ENCODE measurements at regions not wholly inside any gene's neighbourhood (a gene's known extent, or its start where the extent isn't known, plus 50 kb on each side); places are given as distances from the start of the nearest gene placed in this dataset.
"Not testable (repeated sequence)": the region's sequence is repeated elsewhere in the genome, so short reads cannot be mapped to it uniquely, and the experiment has no call there.

DNA sequence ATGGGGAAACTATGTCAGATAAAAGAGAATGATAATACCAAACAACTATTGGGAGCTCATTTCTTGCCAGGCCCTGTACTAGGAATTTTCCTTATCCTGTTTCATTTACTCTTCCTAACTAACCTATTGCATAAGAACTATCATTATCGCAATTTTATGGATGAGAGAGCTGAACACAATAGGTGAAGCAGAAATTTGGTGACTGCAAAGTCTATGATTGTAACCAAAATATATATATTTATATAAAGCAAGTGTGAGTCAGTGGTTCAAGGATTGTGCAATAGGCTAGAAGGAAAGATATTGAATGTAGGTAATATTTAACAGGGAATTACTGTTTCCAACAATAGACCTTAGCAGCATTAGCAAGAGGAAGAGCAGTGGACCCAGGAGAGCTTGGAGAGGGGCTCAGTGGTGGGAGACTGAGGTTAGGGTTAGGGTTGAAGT is 181.1 kb upstream of the TENT5A start:
- H3K9me3 ChIP-seq (ENCODE audit: low read length): no peaks in the 10 kb centered on the region
- no peak overlapping the region for H2AFZ ChIP-seq (ENCODE audit: low read depth, low read length)
- H3K36me3 ChIP-seq (ENCODE audit: insufficient read depth, low read length): no peaks in the 10 kb centered on the region

DNA sequence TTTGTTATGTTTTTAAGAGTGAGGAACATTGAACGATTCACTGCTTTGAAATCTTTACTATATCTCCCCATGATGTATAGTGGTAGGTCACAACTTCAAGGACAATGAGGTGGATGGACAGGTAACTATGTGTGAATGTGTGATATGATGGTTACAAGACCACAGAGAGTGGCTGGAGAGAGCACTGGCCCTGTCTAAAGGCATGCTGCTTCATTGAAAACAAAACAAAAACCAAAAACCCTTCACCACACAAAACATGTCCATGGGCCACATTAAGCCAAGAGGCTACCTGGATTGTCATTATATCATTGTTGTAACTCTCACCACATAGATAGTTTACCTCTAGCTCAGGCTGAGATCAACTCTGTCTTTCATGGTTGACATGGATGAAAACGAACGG is 180.6 kb upstream of the TENT5A start:
- H3K4me3 ChIP-seq (ENCODE audit: low read length): no peak overlapping the region
- no peaks in the 10 kb centered on the region for H3K9me3 ChIP-seq (ENCODE audit: low read length)
- no peaks in the 10 kb centered on the region for H3K27me3 ChIP-seq (ENCODE audit: insufficient read depth, low read length)
- H3K36me3 ChIP-seq (ENCODE audit: insufficient read depth, low read length): no peaks in the 10 kb centered on the region
- no peak overlapping the region for H2AFZ ChIP-seq (ENCODE audit: low read depth, low read length)
- H3K4me1 ChIP-seq (ENCODE audit: insufficient read depth, low read length): no peaks in the 10 kb centered on the region

More for the DNA sequence above, 181.1 kb upstream of the TENT5A start:
- Histone ChIP-seq H3K4me3 (ENCODE audit: low read length) (no peak overlapping the region), H3K27me3 (ENCODE audit: insufficient read depth, low read length) (no peaks in the 10 kb centered on the region), H3K4me1 (ENCODE audit: insufficient read depth, low read length) (peaks cover 3% of the 10 kb centered on the region)

DNA sequence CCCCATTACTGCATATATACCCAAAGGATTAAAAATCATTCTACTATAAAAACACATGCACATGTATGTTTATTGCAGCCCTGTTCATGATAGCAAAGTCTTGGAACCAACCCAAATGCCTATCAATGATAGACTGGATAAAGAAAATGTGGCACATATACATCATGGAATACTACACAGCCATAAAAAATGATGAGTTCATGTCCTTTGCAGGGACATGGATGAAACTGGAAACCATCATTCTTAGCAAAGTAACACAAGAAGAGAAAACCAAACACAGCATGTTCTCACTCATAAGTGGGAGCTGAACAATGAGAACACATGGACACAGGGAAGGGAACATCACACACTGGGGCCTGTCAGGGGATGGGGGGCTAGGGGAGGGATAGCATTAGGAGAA is 180.0 kb upstream of the TENT5A start:
- H3K36me3 ChIP-seq (ENCODE audit: insufficient read depth, low read length); H3K4me1 ChIP-seq (ENCODE audit: insufficient read depth, low read length); H3K27me3 ChIP-seq (ENCODE audit: insufficient read depth, low read length); H3K9me3 ChIP-seq (ENCODE audit: low read length); H2AFZ ChIP-seq (ENCODE audit: low read depth, low read length); H3K4me3 ChIP-seq (ENCODE audit: low read length): not testable (repeated sequence)

DNA sequence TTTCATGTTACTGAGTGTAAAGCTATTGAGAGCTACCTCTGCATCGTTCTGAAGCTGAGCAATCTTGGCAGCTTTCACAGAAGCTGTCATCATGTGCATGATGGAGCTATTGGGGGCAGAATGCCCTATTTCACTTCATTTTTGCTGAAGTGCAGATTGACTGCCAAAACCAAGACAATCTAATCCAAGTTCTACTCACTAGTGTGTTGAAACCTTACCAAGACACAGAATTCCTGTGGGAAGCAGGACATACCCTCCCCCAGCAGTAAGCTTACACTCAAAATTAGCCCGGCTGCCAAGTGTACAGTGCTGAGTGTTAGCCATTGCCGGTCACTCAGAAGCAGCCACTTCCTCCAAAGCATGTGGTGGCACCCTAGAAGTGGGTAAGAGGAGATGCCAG is 177.3 kb upstream of the TENT5A start:
- Histone ChIP-seq H2AFZ (ENCODE audit: low read depth, low read length) (no peak overlapping the region), H3K36me3 (ENCODE audit: insufficient read depth, low read length) (no peaks in the 10 kb centered on the region), H3K27me3 (ENCODE audit: insufficient read depth, low read length) (no peaks in the 10 kb centered on the region), H3K4me1 (ENCODE audit: insufficient read depth, low read length) (no peaks in the 10 kb centered on the region), H3K9me3 (ENCODE audit: low read length) (no peaks in the 10 kb centered on the region), H3K4me3 (ENCODE audit: low read length) (no peak overlapping the region)

DNA sequence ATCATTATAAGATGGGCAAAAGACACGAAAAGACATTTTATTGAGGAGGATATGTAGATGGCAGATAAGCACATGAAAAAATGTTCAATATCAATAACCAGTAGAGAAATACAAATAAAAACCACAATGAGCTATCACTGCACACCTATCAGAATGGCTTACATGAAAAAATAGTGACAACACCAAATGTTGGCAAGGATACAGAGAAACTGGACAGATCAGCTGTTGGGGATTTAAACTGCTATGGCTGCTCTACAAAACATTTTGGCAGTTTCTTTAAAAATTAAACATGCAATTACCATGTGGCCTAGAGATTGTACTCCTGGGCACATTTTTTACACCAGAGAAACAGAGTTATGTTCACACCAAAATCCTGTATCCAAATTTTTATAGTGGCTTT is 172.7 kb upstream of the TENT5A start:
- H3K4me1 ChIP-seq (ENCODE audit: insufficient read depth, low read length): no peaks in the 10 kb centered on the region
- no peaks in the 10 kb centered on the region for H3K9me3 ChIP-seq (ENCODE audit: low read length)
- no peaks in the 10 kb centered on the region for H3K36me3 ChIP-seq (ENCODE audit: insufficient read depth, low read length)
- no peak overlapping the region for H2AFZ ChIP-seq (ENCODE audit: low read depth, low read length)
- H3K4me3 ChIP-seq (ENCODE audit: low read length): no peak overlapping the region
- H3K27me3 ChIP-seq (ENCODE audit: insufficient read depth, low read length): no peaks in the 10 kb centered on the region

DNA sequence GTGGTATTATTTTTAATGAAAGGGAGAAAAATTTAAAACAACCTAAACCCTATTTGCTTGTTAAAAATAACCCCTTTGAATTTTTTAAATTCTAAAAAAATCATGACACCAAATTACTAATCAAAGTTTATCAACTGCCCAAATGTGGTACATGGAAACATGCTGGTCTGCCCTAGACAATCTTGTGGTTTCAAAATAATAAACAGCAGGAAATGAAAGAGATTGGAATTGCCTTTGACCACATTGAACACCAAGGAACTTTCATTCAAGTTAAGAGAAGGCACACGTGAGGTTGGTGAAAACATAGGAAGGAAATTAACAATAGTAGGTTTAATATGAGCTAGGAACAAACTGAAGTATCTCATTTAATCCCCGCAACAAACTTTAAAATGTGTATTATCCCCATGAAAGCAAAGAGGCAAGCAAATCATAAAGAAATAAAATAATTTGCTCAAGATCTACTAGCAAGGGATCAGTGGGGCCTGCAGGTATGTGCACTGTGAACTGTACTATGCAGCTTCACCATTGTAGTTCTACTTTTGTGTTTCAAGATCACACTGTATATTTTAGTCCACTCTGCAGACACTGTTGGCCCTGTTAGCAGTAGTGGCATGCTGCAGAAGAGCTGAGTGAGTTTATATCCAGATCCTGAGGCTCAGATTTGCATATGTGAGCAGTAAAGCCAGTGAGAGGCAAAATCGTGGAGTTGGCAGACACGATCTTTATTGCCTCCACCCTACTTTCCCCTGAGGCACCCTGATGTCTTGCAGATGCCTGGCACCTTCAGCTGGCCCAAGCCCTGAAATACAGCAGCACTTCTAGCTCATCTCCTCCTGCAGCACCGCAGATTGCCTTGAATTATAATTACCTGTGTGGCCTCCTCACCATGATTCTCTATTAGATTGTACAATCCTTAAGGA is 157.8 kb upstream of the TENT5A start:
- Histone ChIP-seq H3K27me3 (ENCODE audit: insufficient read depth, low read length) (no peaks in the 10 kb centered on the region), H3K4me3 (ENCODE audit: low read length) (no peak overlapping the region), H3K9me3 (ENCODE audit: low read length) (no peaks in the 10 kb centered on the region), H2AFZ (ENCODE audit: low read depth, low read length) (no peak overlapping the region), H3K36me3 (ENCODE audit: insufficient read depth, low read length) (no peaks in the 10 kb centered on the region), H3K4me1 (ENCODE audit: insufficient read depth, low read length) (no peaks in the 10 kb centered on the region)

DNA sequence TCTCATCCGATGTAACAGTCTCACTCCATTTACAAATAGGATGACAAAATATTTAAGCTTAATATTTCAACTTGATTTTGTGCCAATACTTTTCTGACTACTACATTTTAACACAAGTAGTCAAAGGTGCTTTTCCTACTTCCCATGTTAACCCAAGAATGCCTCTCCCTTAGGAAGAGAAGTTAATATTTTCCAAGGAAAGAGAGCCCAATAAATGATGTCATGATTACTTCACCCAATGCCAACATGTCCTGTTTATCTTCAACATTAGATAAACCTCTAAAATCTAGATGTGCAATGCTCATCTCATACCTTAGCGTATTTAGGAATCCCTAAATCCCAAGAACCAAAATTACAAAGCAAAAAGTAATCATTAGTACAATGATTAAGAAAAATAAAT is 156.7 kb upstream of the TENT5A start:
- H3K4me3 ChIP-seq (ENCODE audit: low read length): no peak overlapping the region
- no peaks in the 10 kb centered on the region for H3K9me3 ChIP-seq (ENCODE audit: low read length)
- no peaks in the 10 kb centered on the region for H3K27me3 ChIP-seq (ENCODE audit: insufficient read depth, low read length)
- no peaks in the 10 kb centered on the region for H3K36me3 ChIP-seq (ENCODE audit: insufficient read depth, low read length)
- H2AFZ ChIP-seq (ENCODE audit: low read depth, low read length): no peak overlapping the region
- H3K4me1 ChIP-seq (ENCODE audit: insufficient read depth, low read length): no peaks in the 10 kb centered on the region

DNA sequence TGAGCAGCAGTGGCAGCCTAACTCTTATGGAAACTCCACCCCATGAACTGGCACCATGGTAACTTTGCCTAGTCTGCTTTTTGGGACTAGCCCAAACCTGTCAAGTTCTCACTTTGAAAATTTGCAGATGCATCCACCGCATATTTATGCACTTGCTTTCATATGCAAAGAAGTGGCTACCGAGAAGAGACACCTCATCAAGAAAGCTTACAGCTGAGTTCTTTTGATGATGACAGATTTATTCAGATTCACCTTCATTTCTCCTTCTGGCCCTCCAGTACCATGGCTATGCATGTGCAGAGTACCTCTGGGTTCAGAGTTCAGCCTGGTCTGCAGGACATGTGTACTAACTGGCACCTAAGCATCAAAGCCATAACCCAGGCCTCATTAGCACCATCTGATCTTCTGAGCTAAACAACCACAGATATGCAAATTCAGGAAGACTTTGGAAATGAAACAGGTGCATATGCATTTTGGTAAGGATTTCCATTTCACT is 154.3 kb upstream of the TENT5A start:
- no peaks in the 10 kb centered on the region for H3K27me3 ChIP-seq (ENCODE audit: insufficient read depth, low read length)
- no peaks in the 10 kb centered on the region for H3K36me3 ChIP-seq (ENCODE audit: insufficient read depth, low read length)
- no peak overlapping the region for H2AFZ ChIP-seq (ENCODE audit: low read depth, low read length)
- H3K4me3 ChIP-seq (ENCODE audit: low read length): no peak overlapping the region
- H3K4me1 ChIP-seq (ENCODE audit: insufficient read depth, low read length): no peaks in the 10 kb centered on the region
- H3K9me3 ChIP-seq (ENCODE audit: low read length): no peaks in the 10 kb centered on the region

DNA sequence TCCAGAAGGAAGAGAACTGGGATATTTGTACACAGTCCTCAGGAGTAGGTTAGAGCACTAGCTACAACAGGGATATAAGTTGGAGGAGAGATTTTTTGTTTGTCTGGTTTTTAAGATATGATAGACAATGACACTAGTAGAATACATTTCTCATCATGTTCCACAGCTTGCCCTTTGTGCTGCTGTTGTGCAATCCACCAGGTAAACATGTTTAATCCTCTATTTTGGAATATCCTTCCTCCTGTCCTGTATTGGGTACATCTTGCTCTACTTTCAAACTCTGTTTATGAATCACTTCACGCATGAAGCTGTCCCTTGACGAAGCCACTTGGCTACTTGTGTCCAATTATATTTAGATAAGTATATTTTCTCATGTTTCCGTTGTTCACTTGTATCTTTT is 153.6 kb upstream of the TENT5A start:
- Histone ChIP-seq H3K9me3 (ENCODE audit: low read length) (no peaks in the 10 kb centered on the region), H3K4me3 (ENCODE audit: low read length) (no peak overlapping the region), H2AFZ (ENCODE audit: low read depth, low read length) (no peak overlapping the region), H3K4me1 (ENCODE audit: insufficient read depth, low read length) (no peaks in the 10 kb centered on the region), H3K36me3 (ENCODE audit: insufficient read depth, low read length) (no peaks in the 10 kb centered on the region), H3K27me3 (ENCODE audit: insufficient read depth, low read length) (no peaks in the 10 kb centered on the region)

DNA sequence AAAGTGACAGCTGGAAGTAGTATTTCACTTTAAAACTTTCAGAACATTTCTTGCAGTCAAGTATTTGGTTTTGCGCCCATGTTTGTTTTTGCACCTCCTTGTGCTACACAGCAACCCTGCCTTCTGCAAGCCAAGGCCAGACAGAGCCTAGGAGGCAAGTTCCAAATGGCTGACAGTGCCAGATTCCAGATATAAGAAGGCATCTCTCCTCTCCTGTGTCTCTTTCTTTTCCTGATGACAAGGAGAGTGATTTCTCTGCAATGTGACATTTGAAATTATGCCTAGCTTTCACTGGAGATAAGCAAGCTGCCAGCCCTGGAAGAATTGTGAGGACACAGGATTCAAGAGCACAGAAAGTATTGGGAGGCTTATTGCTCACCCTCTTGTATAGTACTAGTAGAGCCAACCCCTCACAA is 149.1 kb upstream of the TENT5A start:
- Histone ChIP-seq H3K4me1 (ENCODE audit: insufficient read depth, low read length) (peaks cover 4% of the 10 kb centered on the region), H3K9me3 (ENCODE audit: low read length) (no peaks in the 10 kb centered on the region), H2AFZ (ENCODE audit: low read depth, low read length) (no peak overlapping the region), H3K36me3 (ENCODE audit: insufficient read depth, low read length) (no peaks in the 10 kb centered on the region), H3K27me3 (ENCODE audit: insufficient read depth, low read length) (no peaks in the 10 kb centered on the region), H3K4me3 (ENCODE audit: low read length) (no peak overlapping the region)

DNA sequence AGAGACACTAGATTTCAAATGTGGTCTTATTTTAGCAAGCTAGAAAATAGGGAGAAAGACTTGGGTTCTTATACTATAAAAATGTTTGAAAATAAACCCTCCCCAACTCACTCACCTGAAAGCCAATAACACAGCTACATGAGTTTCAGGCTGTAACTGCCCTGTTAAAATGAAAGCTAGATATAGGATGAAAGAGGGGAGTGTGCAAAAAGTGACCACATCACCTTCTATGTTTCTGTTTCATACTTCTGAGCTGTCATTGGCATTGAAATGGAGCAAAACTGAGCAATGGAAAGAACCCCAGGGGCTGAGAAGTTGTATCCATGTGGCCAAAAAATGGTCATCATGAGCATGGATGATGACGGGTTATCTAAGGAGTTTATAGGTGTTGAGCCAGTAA is 148.1 kb upstream of the TENT5A start:
- peaks cover 7% of the 10 kb centered on the region for H3K4me1 ChIP-seq (ENCODE audit: insufficient read depth, low read length)
- H3K36me3 ChIP-seq (ENCODE audit: insufficient read depth, low read length): no peaks in the 10 kb centered on the region
- H2AFZ ChIP-seq (ENCODE audit: low read depth, low read length): no peak overlapping the region
- no peak overlapping the region for H3K4me3 ChIP-seq (ENCODE audit: low read length)
- no peaks in the 10 kb centered on the region for H3K27me3 ChIP-seq (ENCODE audit: insufficient read depth, low read length)
- H3K9me3 ChIP-seq (ENCODE audit: low read length): no peaks in the 10 kb centered on the region

DNA sequence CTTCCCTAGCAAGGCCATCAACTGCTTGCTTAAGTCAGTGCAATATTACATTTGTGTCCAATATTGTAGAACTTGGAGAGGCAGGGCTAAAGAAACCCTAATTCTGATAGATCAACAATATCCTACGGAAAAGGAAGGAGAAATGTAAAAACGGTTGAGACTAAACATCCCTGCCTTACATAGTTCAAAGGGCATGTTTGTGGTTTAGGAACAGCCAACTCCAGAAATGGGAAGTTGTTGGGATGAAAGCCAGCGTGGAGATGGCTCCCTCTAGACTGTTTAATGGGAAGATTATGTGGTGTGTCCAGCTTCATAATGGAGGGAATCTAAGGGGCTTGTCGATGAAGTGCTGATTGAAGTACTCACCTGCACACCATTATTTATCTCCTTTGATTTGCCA is 145.3 kb upstream of the TENT5A start:
- H3K36me3 ChIP-seq (ENCODE audit: insufficient read depth, low read length): no peaks in the 10 kb centered on the region
- H3K4me3 ChIP-seq (ENCODE audit: low read length): no peak overlapping the region
- H2AFZ ChIP-seq (ENCODE audit: low read depth, low read length): no peak overlapping the region
- H3K27me3 ChIP-seq (ENCODE audit: insufficient read depth, low read length): no peaks in the 10 kb centered on the region
- peaks cover 22% of the 10 kb centered on the region for H3K4me1 ChIP-seq (ENCODE audit: insufficient read depth, low read length)
- no peaks in the 10 kb centered on the region for H3K9me3 ChIP-seq (ENCODE audit: low read length)

DNA sequence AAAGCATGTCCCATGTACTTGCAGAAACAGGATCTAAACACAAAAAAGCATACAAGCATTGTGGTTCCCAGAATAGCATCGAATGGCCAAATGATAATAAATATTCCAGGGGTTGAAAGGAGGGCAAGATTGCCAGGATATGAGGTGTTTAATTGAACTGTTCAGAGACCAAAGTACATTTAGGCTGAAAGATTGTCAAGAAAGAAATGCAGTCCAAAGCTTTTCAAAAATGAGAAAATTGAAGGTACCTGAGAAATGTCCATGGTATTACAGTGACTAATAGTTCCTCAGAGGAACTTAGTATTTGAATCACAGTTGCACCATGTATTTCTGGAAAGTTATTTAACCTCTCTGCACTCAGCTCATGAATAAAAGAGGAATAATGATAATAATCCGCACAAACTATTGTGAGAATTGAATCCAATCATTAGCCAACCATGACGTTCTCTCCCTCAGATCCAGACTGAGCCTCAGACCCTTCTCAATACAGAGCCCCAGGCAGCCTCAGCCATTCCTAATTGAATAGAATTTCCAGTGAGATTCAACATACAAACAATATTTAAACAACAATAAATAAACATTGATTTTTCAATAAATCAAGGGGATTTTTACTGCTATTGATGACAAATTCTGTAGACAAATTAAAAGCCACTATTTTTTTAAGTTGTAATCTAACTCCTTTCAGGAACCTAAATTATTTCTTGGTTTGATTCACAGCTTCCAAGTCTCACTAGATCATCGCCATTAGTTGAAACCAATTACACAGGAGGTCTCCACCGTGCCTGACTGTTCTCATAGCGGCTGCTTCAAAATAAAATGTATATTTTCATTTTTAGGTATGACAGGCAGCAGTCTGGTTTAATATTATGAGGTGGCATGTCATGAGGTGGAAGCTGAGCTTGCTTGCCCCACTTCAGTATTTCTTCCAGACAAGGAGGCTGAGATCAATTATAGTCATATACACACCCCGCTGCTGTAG is 144.3 kb upstream of the TENT5A start:
- H3K27me3 ChIP-seq (ENCODE audit: insufficient read depth, low read length): no peaks in the 10 kb centered on the region
- H3K4me1 ChIP-seq (ENCODE audit: insufficient read depth, low read length): peaks cover 22% of the 10 kb centered on the region
- H3K4me3 ChIP-seq (ENCODE audit: low read length): no peak overlapping the region
- H3K9me3 ChIP-seq (ENCODE audit: low read length): no peaks in the 10 kb centered on the region
- H2AFZ ChIP-seq (ENCODE audit: low read depth, low read length): no peak overlapping the region
- no peaks in the 10 kb centered on the region for H3K36me3 ChIP-seq (ENCODE audit: insufficient read depth, low read length)
